GM23338 (cell line): ENCODE measurements at regions not wholly inside any gene's neighbourhood (a gene's known extent, or its start where the extent isn't known, plus 50 kb on each side); places are given as distances from the start of the nearest gene placed in this dataset.

Source experiments
- ATAC-seq: fragments of 200-7000 bp; cut with Tn5 transposase; 3 replicates; pipeline ENCODE4 v1.9.1; 2020
- DNase-seq: peaks from one replicate; pipeline ENCODE4 v3.0.0-alpha.2; 2015; ENCODE audit warnings: low spot score
- H2AFZ ChIP-seq: fragments of 200-600 bp; sonication (generic); 2 replicates; pipeline ENCODE4 v1.8.0; 2016; ENCODE audit warnings: antibody characterized with exemption, mild to moderate bottlenecking, moderate library complexity
- H3F3A ChIP-seq: fragments of 200-600 bp; sonication (generic); replicated peaks from 2 replicates; pipeline ENCODE4 v1.8.0; 2017; ENCODE audit warnings: antibody characterized with exemption, mixed run types, low read depth
- H3K27ac ChIP-seq: fragments of 200-600 bp; sonication (generic); 2 replicates; pipeline ENCODE4 v1.6.1; 2016; ENCODE audit warnings: low read depth
- H3K27me3 ChIP-seq: fragments of 200-600 bp; sonication (generic); 2 replicates; pipeline ENCODE4 v1.8.0; 2016; ENCODE audit warnings: mild to moderate bottlenecking, mixed run types, moderate library complexity; ENCODE audit not compliant: insufficient read depth
- H3K36me3 ChIP-seq: fragments of 200-600 bp; sonication (generic); 2 replicates; pipeline ENCODE4 v1.8.0; 2016; ENCODE audit warnings: mild to moderate bottlenecking; ENCODE audit not compliant: insufficient read depth
- H3K4me1 ChIP-seq: fragments of 200-600 bp; sonication (generic); 2 replicates; pipeline ENCODE4 v1.8.0; 2016; ENCODE audit warnings: mild to moderate bottlenecking, moderate library complexity; ENCODE audit not compliant: insufficient read depth
- H3K4me2 ChIP-seq: fragments of 200-600 bp; sonication (generic); 2 replicates; pipeline ENCODE4 v1.7.1; 2017; ENCODE audit warnings: mixed run types
- H3K4me3 ChIP-seq: fragments of 200-600 bp; sonication (generic); 2 replicates; pipeline ENCODE4 v1.6.1; 2016; ENCODE audit warnings: mixed run types
- H3K79me2 ChIP-seq: fragments of 200-600 bp; sonication (generic); replicated peaks from 2 replicates; pipeline ENCODE4 v1.8.0; 2017; ENCODE audit warnings: mild to moderate bottlenecking; ENCODE audit not compliant: insufficient read depth
- H3K9me2 ChIP-seq: fragments of 200-600 bp; sonication (generic); 2 replicates; pipeline ENCODE4 v1.8.0; 2017; ENCODE audit not compliant: insufficient read depth
- H4K20me1 ChIP-seq: fragments of 200-600 bp; sonication (generic); replicated peaks from 2 replicates; pipeline ENCODE4 v1.8.0; 2017; ENCODE audit warnings: mild to moderate bottlenecking; ENCODE audit not compliant: insufficient read depth
- H3K27ac Mint-ChIP-seq: 2 replicates; pipeline ENCODE4 v1.8.0; 2020; ENCODE audit warnings: inconsistent platforms, mild to moderate bottlenecking, moderate library complexity, mixed read lengths
- H3K27me3 Mint-ChIP-seq: 3 replicates; pipeline ENCODE4 v1.8.0; 2022; ENCODE audit warnings: low read depth, mild to moderate bottlenecking, moderate library complexity, mixed read lengths, inconsistent platforms; ENCODE audit not compliant: insufficient read depth, poor library complexity
- H3K36me3 Mint-ChIP-seq: 3 replicates; pipeline ENCODE4 v1.8.0; 2021; ENCODE audit warnings: low read depth, mild to moderate bottlenecking, inconsistent platforms, moderate library complexity, mixed read lengths
- H3K4me1 Mint-ChIP-seq: 3 replicates; pipeline ENCODE4 v1.8.0; 2020; ENCODE audit warnings: mild to moderate bottlenecking, inconsistent platforms, mixed read lengths
- H3K4me3 Mint-ChIP-seq: 3 replicates; pipeline ENCODE4 v1.8.0; 2021; ENCODE audit warnings: moderate library complexity, mild to moderate bottlenecking, inconsistent platforms, mixed read lengths
- H3K9me3 Mint-ChIP-seq: 3 replicates; pipeline ENCODE4 v1.8.0; 2020; ENCODE audit warnings: moderate library complexity, mild to moderate bottlenecking, inconsistent platforms, mixed read lengths
- CREB1 ChIP-seq: fragments of 250-450 bp; sonication (Bioruptor Pico); IDR thresholded peaks from 2 replicates; pipeline ENCODE4 v1.5.0; 2020; ENCODE audit warnings: low read depth, mild to moderate bottlenecking, moderate library complexity
- CTCF ChIP-seq, 2 experiments: fragments of 200-600 bp in 1 of 2; sonication (generic) in 1 of 2; conservative IDR thresholded peaks; 2 replicates each; pipeline versions ENCODE4 v1.5.1 to v1.6.1; 2016 to 2017; ENCODE audit warnings: antibody characterized with exemption in 2 of 2, low read depth in 2 of 2, mild to moderate bottlenecking in 2 of 2, moderate library complexity in 1 of 2
- EZH2 ChIP-seq: fragments of 200-600 bp; sonication (generic); IDR thresholded peaks from one replicate; pipeline ENCODE4 v1.8.0; 2017; ENCODE audit warnings: antibody characterized with exemption, mild to moderate bottlenecking, low read depth; ENCODE audit not compliant: unreplicated experiment
- EZH2phosphoT487 ChIP-seq: fragments of 200-600 bp; sonication (generic); IDR thresholded peaks from one replicate; pipeline ENCODE4 v1.8.1; 2018; ENCODE audit warnings: antibody characterized with exemption; ENCODE audit not compliant: unreplicated experiment
- JUNB ChIP-seq: IDR thresholded peaks from one replicate; pipeline ENCODE4 v1.6.1; 2016; ENCODE audit warnings: antibody characterized with exemption; ENCODE audit not compliant: unreplicated experiment
- NANOG ChIP-seq: IDR thresholded peaks from 2 replicates; pipeline ENCODE4 v1.6.1; 2016; ENCODE audit warnings: antibody characterized with exemption, borderline replicate concordance
- POLR2AphosphoS5 ChIP-seq: IDR thresholded peaks from 2 replicates; pipeline ENCODE4 v1.6.1; 2016; ENCODE audit warnings: antibody characterized with exemption, low read depth
- REST ChIP-seq: IDR thresholded peaks from one replicate; pipeline ENCODE4 v1.6.1; 2018; ENCODE audit warnings: antibody characterized with exemption; ENCODE audit not compliant: unreplicated experiment
- STAT1 ChIP-seq: IDR thresholded peaks from one replicate; pipeline ENCODE4 v1.6.1; 2016; ENCODE audit warnings: antibody characterized with exemption; ENCODE audit not compliant: unreplicated experiment
- ZNF114 ChIP-seq: fragments of 250-450 bp; sonication (Bioruptor Pico); IDR thresholded peaks from 2 replicates; pipeline ENCODE4 v1.5.0; 2020; ENCODE audit warnings: mild to moderate bottlenecking, moderate library complexity
- ZNF331 ChIP-seq: fragments of 250-450 bp; sonication (Bioruptor Pico); IDR thresholded peaks from 2 replicates; pipeline ENCODE4 v1.5.0; 2020; ENCODE audit warnings: low read depth, mild to moderate bottlenecking, moderate library complexity
- ZNF462 ChIP-seq: fragments of 250-450 bp; sonication (Bioruptor Pico); IDR thresholded peaks from 2 replicates; pipeline ENCODE4 v1.5.0; 2020; ENCODE audit warnings: mild to moderate bottlenecking, moderate library complexity
- TF ChIP-seq, protein P1 (sequence below): IDR thresholded peaks from 2 replicates; pipeline ENCODE4 v1.6.1; 2016; ENCODE audit warnings: antibody characterized with exemption

DNA sequence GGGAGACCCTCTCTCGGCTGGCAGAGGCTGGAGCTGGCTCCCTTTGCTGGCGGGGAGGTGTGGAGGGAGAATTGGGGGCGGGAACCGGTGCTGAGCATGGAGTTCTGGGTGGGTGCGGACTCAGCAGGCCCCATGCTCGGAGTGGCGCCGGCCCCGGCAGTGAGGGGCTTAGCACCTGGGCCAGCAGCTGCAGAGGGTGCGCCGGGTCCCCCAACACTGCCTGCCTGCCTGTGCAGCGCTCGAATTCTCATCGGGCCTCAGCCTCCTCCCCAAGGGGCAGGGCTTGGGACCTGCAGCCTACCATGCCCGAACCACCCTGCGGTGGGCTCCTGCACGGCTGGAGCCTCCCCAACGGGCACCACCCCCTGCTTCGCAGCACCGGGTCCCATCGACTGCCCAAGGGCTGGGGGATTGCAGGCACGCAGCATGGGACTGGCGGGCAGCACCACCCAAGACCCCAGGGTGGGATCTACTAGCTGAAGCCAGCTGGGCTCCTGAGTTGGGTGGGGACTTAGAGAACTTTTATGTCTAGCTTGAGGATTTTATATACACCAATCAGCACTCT is 129.8 kb downstream of the LRRC30 start:
- Mint-ChIP-seq H3K27me3 (peaks cover 4% of the 10 kb centered on the region), H3K9me3 (peaks cover 7% of the 10 kb centered on the region), H3K27ac (no peak overlapping the region), H3K4me3 (no peak overlapping the region), H3K36me3 (no peaks in the 10 kb centered on the region), H3K4me1 (no peaks in the 10 kb centered on the region)
- H3K4me2 ChIP-seq = no peak overlapping the region
- no peaks in the 10 kb centered on the region for H3K4me1 ChIP-seq
- H4K20me1 ChIP-seq = no peaks in the 10 kb centered on the region
- H3K4me3 ChIP-seq = no peak overlapping the region
- no peaks in the 10 kb centered on the region for H3K27me3 ChIP-seq
- DNase-seq (no peak), ATAC-seq (no peak)
- peaks cover 8% of the 10 kb centered on the region; the same call in 1 of the 2 replicates for H3K9me2 ChIP-seq
- no peak for TF ChIP-seq REST
- TF ChIP-seq NANOG = no peak
- no peak for TF ChIP-seq POLR2AphosphoS5
- no peak for TF ChIP-seq JUNB
- TF ChIP-seq ZNF114 (CRISPR knock-in tag) = no peak
- no peak for TF ChIP-seq CTCF (conservative IDR thresholded peaks at IDR 0.05; ENCODE audit: low read depth in 2 of 2)
- TF ChIP-seq EZH2phosphoT487 = no peak
- TF ChIP-seq CREB1 (CRISPR knock-in tag) = no peak
- no peak for TF ChIP-seq STAT1
- TF ChIP-seq ZNF462 = no peak
- TF ChIP-seq, protein P1, sequence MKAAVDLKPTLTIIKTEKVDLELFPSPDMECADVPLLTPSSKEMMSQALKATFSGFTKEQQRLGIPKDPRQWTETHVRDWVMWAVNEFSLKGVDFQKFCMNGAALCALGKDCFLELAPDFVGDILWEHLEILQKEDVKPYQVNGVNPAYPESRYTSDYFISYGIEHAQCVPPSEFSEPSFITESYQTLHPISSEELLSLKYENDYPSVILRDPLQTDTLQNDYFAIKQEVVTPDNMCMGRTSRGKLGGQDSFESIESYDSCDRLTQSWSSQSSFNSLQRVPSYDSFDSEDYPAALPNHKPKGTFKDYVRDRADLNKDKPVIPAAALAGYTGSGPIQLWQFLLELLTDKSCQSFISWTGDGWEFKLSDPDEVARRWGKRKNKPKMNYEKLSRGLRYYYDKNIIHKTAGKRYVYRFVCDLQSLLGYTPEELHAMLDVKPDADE = no peak
- TF ChIP-seq EZH2 = no peak
- no peak for TF ChIP-seq ZNF331 (CRISPR knock-in tag)
- no peaks in the 10 kb centered on the region for H3K36me3 ChIP-seq
- H3K27ac ChIP-seq = no peak overlapping the region
- no peak overlapping the region for H2AFZ ChIP-seq
- H3F3A ChIP-seq = no peaks in the 10 kb centered on the region
- H3K79me2 ChIP-seq = no peaks in the 10 kb centered on the region
